Fibroblast of skin of left quadriceps (primary cell): ENCODE measurements at regions not wholly inside any gene's neighbourhood (a gene's known extent, or its start where the extent isn't known, plus 50 kb on each side); places are given as distances from the start of the nearest gene placed in this dataset.
"Not testable (repeated sequence)": the region's sequence is repeated elsewhere in the genome, so short reads cannot be mapped to it uniquely, and the experiment has no call there.

ENCODE experiments used
- DNase-seq, 2 experiments: peaks; one replicate each; pipeline ENCODE4 v3.0.0-alpha.2; 2013; ENCODE audit warnings: low read depth in 2 of 2

GRCh38 chr6:8939615-8940014 lies 504.3 kb upstream of the SLC35B3 start:
- no peak for DNase-seq

GRCh38 chr6:8934318-8934717 lies 499.0 kb upstream of the SLC35B3 start:
- no peak for DNase-seq

GRCh38 chr6:8930009-8930408 lies 494.7 kb upstream of the SLC35B3 start:
- DNase-seq = no peak

GRCh38 chr6:8920244-8920643 lies 484.9 kb upstream of the SLC35B3 start:
- not testable (repeated sequence) for DNase-seq

- no peak for DNase-seq
These were observed 482.9 kb upstream of the SLC35B3 start for GRCh38 chr6:8918196-8918595.

- DNase-seq = no peak
These were observed 479.4 kb upstream of the SLC35B3 start for GRCh38 chr6:8914700-8915099.

GRCh38 chr6:8908638-8909037 lies 473.3 kb upstream of the SLC35B3 start:
- no peak for DNase-seq

GRCh38 chr6:8906699-8907098 lies 471.4 kb upstream of the SLC35B3 start:
- no peak for DNase-seq

- no peak for DNase-seq
These were observed 470.4 kb upstream of the SLC35B3 start for GRCh38 chr6:8905757-8906156.

- DNase-seq = no peak
These were observed 469.4 kb upstream of the SLC35B3 start for GRCh38 chr6:8904754-8905153.

- no peak for DNase-seq
These were observed 464.7 kb upstream of the SLC35B3 start for GRCh38 chr6:8900056-8900455.

- DNase-seq = no peak
These were observed 454.2 kb upstream of the SLC35B3 start for GRCh38 chr6:8889514-8889913.

- no peak for DNase-seq
These were observed 453.1 kb upstream of the SLC35B3 start for GRCh38 chr6:8888468-8888867.

GRCh38 chr6:8881663-8882062 lies 446.3 kb upstream of the SLC35B3 start:
- no peak for DNase-seq

- DNase-seq = no peak
These were observed 444.0 kb upstream of the SLC35B3 start for GRCh38 chr6:8879334-8879733.

GRCh38 chr6:8875986-8876385 lies 440.6 kb upstream of the SLC35B3 start:
- DNase-seq = no peak

- DNase-seq = no peak
These were observed 437.2 kb upstream of the SLC35B3 start for GRCh38 chr6:8872589-8872988.

- no peak for DNase-seq
These were observed 430.1 kb upstream of the SLC35B3 start for GRCh38 chr6:8865451-8865850.

- DNase-seq = no peak
These were observed 425.3 kb upstream of the SLC35B3 start for GRCh38 chr6:8860671-8861070.

- DNase-seq = no peak
These were observed 424.2 kb upstream of the SLC35B3 start for GRCh38 chr6:8859501-8859900.

GRCh38 chr6:8858854-8859331 lies 423.5 kb upstream of the SLC35B3 start:
- DNase-seq = no peak

- DNase-seq = no peak
These were observed 421.8 kb upstream of the SLC35B3 start for GRCh38 chr6:8857160-8857559.

GRCh38 chr6:8855411-8855810 lies 420.1 kb upstream of the SLC35B3 start:
- DNase-seq = no peak

GRCh38 chr6:8852332-8852731 lies 417.0 kb upstream of the SLC35B3 start:
- DNase-seq = no peak

GRCh38 chr6:8846680-8847079 lies 411.3 kb upstream of the SLC35B3 start:
- DNase-seq = not testable (repeated sequence)
